ENCODE measurements at regions not wholly inside any gene's neighbourhood (a gene's known extent, or its start where the extent isn't known, plus 50 kb on each side); places are given as distances from the start of the nearest gene placed in this dataset.

GRCh38 chr17:27085517-27085916 is 208.4 kb upstream of the WSB1 start:
- TF ChIP-seq, protein P1, sequence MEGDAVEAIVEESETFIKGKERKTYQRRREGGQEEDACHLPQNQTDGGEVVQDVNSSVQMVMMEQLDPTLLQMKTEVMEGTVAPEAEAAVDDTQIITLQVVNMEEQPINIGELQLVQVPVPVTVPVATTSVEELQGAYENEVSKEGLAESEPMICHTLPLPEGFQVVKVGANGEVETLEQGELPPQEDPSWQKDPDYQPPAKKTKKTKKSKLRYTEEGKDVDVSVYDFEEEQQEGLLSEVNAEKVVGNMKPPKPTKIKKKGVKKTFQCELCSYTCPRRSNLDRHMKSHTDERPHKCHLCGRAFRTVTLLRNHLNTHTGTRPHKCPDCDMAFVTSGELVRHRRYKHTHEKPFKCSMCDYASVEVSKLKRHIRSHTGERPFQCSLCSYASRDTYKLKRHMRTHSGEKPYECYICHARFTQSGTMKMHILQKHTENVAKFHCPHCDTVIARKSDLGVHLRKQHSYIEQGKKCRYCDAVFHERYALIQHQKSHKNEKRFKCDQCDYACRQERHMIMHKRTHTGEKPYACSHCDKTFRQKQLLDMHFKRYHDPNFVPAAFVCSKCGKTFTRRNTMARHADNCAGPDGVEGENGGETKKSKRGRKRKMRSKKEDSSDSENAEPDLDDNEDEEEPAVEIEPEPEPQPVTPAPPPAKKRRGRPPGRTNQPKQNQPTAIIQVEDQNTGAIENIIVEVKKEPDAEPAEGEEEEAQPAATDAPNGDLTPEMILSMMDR (IDR thresholded peaks at IDR 0.05), result no peak
- TF ChIP-seq POLR2A (IDR thresholded peaks at IDR 0.05), result no peak

All from body of pancreas (tissue), 4 donors.